AG20443 (cell line): ENCODE measurements at regions not wholly inside any gene's neighbourhood (a gene's known extent, or its start where the extent isn't known, plus 50 kb on each side); places are given as distances from the start of the nearest gene placed in this dataset.
A peak's percentile ranks its signal among the peaks of the same experiment; 100 is the strongest.

Experiments
- DNase-seq: peaks from one replicate; pipeline ENCODE4 v3.0.0; 2012; ENCODE audit warnings: low spot score, mixed read lengths

GRCh38 chr3:187975561-187976364 is 178.2 kb upstream of the LPP start:
- DNase-seq = peak; percentile 27

- DNase-seq = no peak
These were observed 177.5 kb upstream of the LPP start for GRCh38 chr3:187976365-187976900.

GRCh38 chr3:187977659-187978058 is 176.3 kb upstream of the LPP start:
- no peak for DNase-seq

GRCh38 chr3:187978433-187979011 is 175.4 kb upstream of the LPP start:
- no peak for DNase-seq

GRCh38 chr3:187979564-187979963 is 174.4 kb upstream of the LPP start:
- DNase-seq = no peak

- no peak for DNase-seq
These were observed 173.1 kb upstream of the LPP start for GRCh38 chr3:187980861-187981260.

GRCh38 chr3:187982142-187982541 is 171.8 kb upstream of the LPP start:
- DNase-seq = no peak

- peak; percentile 25 for DNase-seq
These were observed 170.4 kb upstream of the LPP start for GRCh38 chr3:187983484-187984124.

GRCh38 chr3:187985647-187986046 is 168.3 kb upstream of the LPP start:
- DNase-seq = no peak

GRCh38 chr3:187986514-187986934 is 167.4 kb upstream of the LPP start:
- peak; percentile 83 for DNase-seq

GRCh38 chr3:187987187-187987586 is 166.8 kb upstream of the LPP start:
- no peak for DNase-seq

- no peak for DNase-seq
These were observed 166.0 kb upstream of the LPP start for GRCh38 chr3:187987924-187988323.

- no peak for DNase-seq
These were observed 164.3 kb upstream of the LPP start for GRCh38 chr3:187989575-187990153.

- no peak for DNase-seq
These were observed 161.3 kb upstream of the LPP start for GRCh38 chr3:187992609-187993008.

GRCh38 chr3:187994221-187995042 is 159.5 kb upstream of the LPP start:
- peak; percentile 58 for DNase-seq

GRCh38 chr3:187995043-187995400 is 158.9 kb upstream of the LPP start:
- no peak for DNase-seq

- no peak for DNase-seq
These were observed 158.3 kb upstream of the LPP start for GRCh38 chr3:187995667-187996066.

GRCh38 chr3:187996609-187997008 is 157.3 kb upstream of the LPP start:
- DNase-seq = no peak

- peak; percentile 44 for DNase-seq
These were observed 156.5 kb upstream of the LPP start for GRCh38 chr3:187997490-187997889.

- no peak for DNase-seq
These were observed 155.9 kb upstream of the LPP start for GRCh38 chr3:187997946-187998561.

GRCh38 chr3:187998611-187999010 is 155.3 kb upstream of the LPP start:
- no peak for DNase-seq
